Smooth muscle cell (in vitro differentiated cells): ENCODE measurements at regions not wholly inside any gene's neighbourhood (a gene's known extent, or its start where the extent isn't known, plus 50 kb on each side); places are given as distances from the start of the nearest gene placed in this dataset.

Experiments used
- DNase-seq: peaks from one replicate; lab custom pipeline; 2025; ENCODE audit not compliant: unreplicated experiment; lab: John Stamatoyannopoulos, UW
- H2AFZ ChIP-seq: fragments of 200-600 bp; sonication (generic); 2 replicates; pipeline ENCODE4 v1.6.0; 2016; ENCODE audit warnings: antibody characterized with exemption, low read depth, mild to moderate bottlenecking
- H3F3A ChIP-seq: fragments of 200-600 bp; sonication (generic); 2 replicates; pipeline ENCODE4 v1.6.0; 2017; ENCODE audit warnings: antibody characterized with exemption, low read depth
- H3K27ac ChIP-seq: fragments of 200-600 bp; sonication (generic); 2 replicates; pipeline ENCODE4 v1.5.1; 2016; ENCODE audit warnings: low read depth, mild to moderate bottlenecking
- H3K27me3 ChIP-seq: fragments of 200-600 bp; sonication (generic); 2 replicates; pipeline ENCODE4 v1.6.1; 2016; ENCODE audit warnings: low read depth, mild to moderate bottlenecking
- H3K36me3 ChIP-seq: fragments of 200-600 bp; sonication (generic); 2 replicates; pipeline ENCODE4 v1.5.1; 2016; ENCODE audit warnings: low read depth
- H3K4me1 ChIP-seq: fragments of 200-600 bp; sonication (generic); 2 replicates; pipeline ENCODE4 v1.5.1; 2016; ENCODE audit warnings: low read depth
- H3K4me2 ChIP-seq: fragments of 200-600 bp; sonication (generic); 2 replicates; pipeline ENCODE4 v1.6.0; 2016; ENCODE audit warnings: mild to moderate bottlenecking
- H3K4me3 ChIP-seq: fragments of 200-600 bp; sonication (generic); 2 replicates; pipeline ENCODE4 v1.5.1; 2016; ENCODE audit warnings: mild to moderate bottlenecking
- H3K79me2 ChIP-seq: fragments of 200-600 bp; sonication (generic); 2 replicates; pipeline ENCODE4 v1.6.0; 2016; ENCODE audit warnings: low read depth, mild to moderate bottlenecking
- H3K9ac ChIP-seq: fragments of 200-600 bp; sonication (generic); 2 replicates; pipeline ENCODE4 v1.6.0; 2016; ENCODE audit warnings: low read depth
- H3K9me3 ChIP-seq: fragments of 200-600 bp; sonication (generic); replicated peaks from 2 replicates; pipeline ENCODE4 v1.5.1; 2016; ENCODE audit warnings: low read depth
- H4K20me1 ChIP-seq: fragments of 200-600 bp; sonication (generic); 2 replicates; pipeline ENCODE4 v1.6.0; 2016; ENCODE audit warnings: low read depth
- CTCF ChIP-seq: fragments of 200-600 bp; sonication (generic); IDR thresholded peaks from 2 replicates; pipeline ENCODE4 v1.5.1; 2017; ENCODE audit warnings: borderline replicate concordance, mild to moderate bottlenecking, antibody characterized with exemption; ENCODE audit not compliant: insufficient read depth, poor library complexity, severe bottlenecking
- WGBS: methylation state at CpG from one replicate; pipeline ENCODE4 v1.1.7; 2016; ENCODE audit warnings: low lambda C conversion rate; 5-methylcytosine and 5-hydroxymethylcytosine counted together

- Histone ChIP-seq H3K4me3 (no peak overlapping the region), H3K36me3 (no peaks in the 10 kb centered on the region), H3K27ac (no peak overlapping the region), H3K9me3 (no peaks in the 10 kb centered on the region), H3K79me2 (no peaks in the 10 kb centered on the region), H2AFZ (no peak overlapping the region), H3K4me2 (no peak overlapping the region), H3F3A (no peaks in the 10 kb centered on the region), H3K27me3 (no peaks in the 10 kb centered on the region), H3K4me1 (no peaks in the 10 kb centered on the region), H3K9ac (no peak overlapping the region), H4K20me1 (no peaks in the 10 kb centered on the region)
- 80% methylated on average over 5 of the region's 5 CpGs for WGBS
- no peak for TF ChIP-seq CTCF
- DNase-seq, result no peak
Observed at GRCh38 chr5:21185536-21185935, 1197.5 kb upstream of the CDH18 start.

DNA sequence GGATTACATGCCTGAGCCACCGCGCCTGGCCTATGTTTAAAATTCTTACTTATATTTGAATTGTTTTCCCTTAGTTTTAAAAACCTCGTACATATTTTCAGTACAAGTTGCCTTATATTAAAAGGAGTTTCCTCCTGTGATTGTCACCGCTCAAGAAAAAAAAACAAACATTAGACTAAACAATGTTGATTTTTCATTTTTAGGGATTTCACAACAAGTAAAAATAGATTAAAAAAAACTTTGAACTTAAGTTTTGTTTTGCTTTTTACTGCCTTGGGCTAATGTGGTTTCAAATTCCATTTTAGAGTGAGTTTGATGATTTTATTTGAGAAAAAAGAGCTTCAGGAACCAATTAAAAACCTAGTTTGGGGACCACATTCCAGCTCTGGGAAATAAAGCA, 1196.6 kb upstream of the CDH18 start:
- Histone ChIP-seq H4K20me1 (no peaks in the 10 kb centered on the region), H3K27me3 (no peaks in the 10 kb centered on the region), H3K9ac (no peak overlapping the region), H3K4me1 (no peaks in the 10 kb centered on the region), H3K27ac (no peak overlapping the region), H3K4me2 (no peak overlapping the region), H3K36me3 (no peaks in the 10 kb centered on the region), H2AFZ (no peak overlapping the region), H3K79me2 (no peaks in the 10 kb centered on the region), H3F3A (no peaks in the 10 kb centered on the region), H3K9me3 (no peaks in the 10 kb centered on the region), H3K4me3 (no peak overlapping the region)
- no peak for DNase-seq
- 95% methylated on average over 4 of the region's 4 CpGs for WGBS
- TF ChIP-seq CTCF, result no peak

DNA sequence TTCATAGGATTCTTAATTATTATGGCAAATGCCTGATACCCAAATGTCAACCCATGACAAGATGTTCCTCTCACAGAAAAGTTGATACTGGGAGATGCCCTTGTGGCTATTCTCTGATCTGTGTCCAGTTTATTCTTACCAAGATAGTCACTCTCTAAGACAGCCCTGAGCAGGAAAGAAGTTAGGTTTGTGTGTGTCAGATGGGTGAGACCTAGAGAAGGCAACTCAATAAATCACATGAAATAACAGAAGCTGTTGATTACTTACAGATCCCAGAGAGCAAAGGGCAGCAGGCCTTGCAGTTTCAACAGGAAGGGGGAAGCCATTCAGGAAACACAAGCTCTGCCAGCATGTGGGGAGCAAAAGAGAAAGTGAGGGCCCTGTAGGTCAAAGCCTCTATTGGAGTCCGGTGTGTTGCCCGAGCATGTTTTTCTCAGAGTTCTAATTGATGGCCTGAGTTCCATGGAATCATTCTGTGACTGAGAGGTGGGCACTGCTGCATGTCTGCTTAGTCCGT, 1193.7 kb upstream of the CDH18 start:
- no peak for TF ChIP-seq CTCF
- no peaks in the 10 kb centered on the region for H3K9me3 ChIP-seq
- WGBS, result 95% methylated on average over 3 of the region's 3 CpGs
- no peaks in the 10 kb centered on the region for H3K27me3 ChIP-seq
- H4K20me1 ChIP-seq, result no peaks in the 10 kb centered on the region
- no peaks in the 10 kb centered on the region for H3K79me2 ChIP-seq
- no peak overlapping the region for H2AFZ ChIP-seq
- H3K4me2 ChIP-seq, result no peak overlapping the region
- H3K36me3 ChIP-seq, result no peaks in the 10 kb centered on the region
- no peak overlapping the region for H3K9ac ChIP-seq
- H3K27ac ChIP-seq, result no peak overlapping the region
- DNase-seq, result no peak
- no peak overlapping the region for H3K4me3 ChIP-seq
- H3K4me1 ChIP-seq, result no peaks in the 10 kb centered on the region
- H3F3A ChIP-seq, result no peaks in the 10 kb centered on the region

DNA sequence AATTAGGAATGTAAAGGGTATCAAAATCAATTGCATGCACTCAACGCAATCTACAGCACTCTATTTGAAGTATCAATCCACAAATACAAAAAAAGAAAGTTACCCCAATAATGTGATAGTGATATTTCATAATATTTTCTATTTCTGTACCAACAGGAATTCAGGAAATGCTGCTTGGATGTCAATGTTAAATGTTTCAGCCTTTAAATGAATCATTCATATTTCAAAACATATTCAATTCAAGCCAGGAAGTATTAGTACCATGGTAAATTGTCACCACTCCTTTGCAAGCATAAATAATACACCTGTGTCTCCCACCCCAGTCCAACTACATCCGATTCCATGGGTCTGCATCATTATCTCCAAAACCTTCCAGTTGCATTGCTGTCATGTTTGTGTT, 1185.5 kb upstream of the CDH18 start:
- no peak overlapping the region for H3K9ac ChIP-seq
- no peak for DNase-seq
- no peak for TF ChIP-seq CTCF
- no peaks in the 10 kb centered on the region for H3K4me1 ChIP-seq
- no peaks in the 10 kb centered on the region for H3K36me3 ChIP-seq
- H3K4me2 ChIP-seq, result no peak overlapping the region
- H3K27ac ChIP-seq, result no peak overlapping the region
- H2AFZ ChIP-seq, result no peak overlapping the region
- H3K27me3 ChIP-seq, result no peaks in the 10 kb centered on the region
- H3F3A ChIP-seq, result no peaks in the 10 kb centered on the region
- no peaks in the 10 kb centered on the region for H4K20me1 ChIP-seq
- H3K79me2 ChIP-seq, result no peaks in the 10 kb centered on the region
- no peaks in the 10 kb centered on the region for H3K9me3 ChIP-seq
- 92% methylated on average over 2 of the region's 2 CpGs for WGBS
- no peak overlapping the region for H3K4me3 ChIP-seq
